ENCODE measurements at regions not wholly inside any gene's neighbourhood (a gene's known extent, or its start where the extent isn't known, plus 50 kb on each side); places are given as distances from the start of the nearest gene placed in this dataset.

GRCh38 chr2:210873631-210874030 lies 317.2 kb downstream of the CPS1 start:
- TF ChIP-seq CTCF (optimal IDR thresholded peaks at IDR 0.05 in 1 of 3, IDR thresholded peaks at IDR 0.05 in 1 of 3, conservative IDR thresholded peaks at IDR 0.05 in 1 of 3; ENCODE audit: extremely low read depth in 1 of 3, insufficient read depth in 2 of 3, low read length in 3 of 3) (no peak), EZH2 (IDR thresholded peaks at IDR 0.05; ENCODE audit: low read length) (no peak)

Data from keratinocyte (primary cell).